MM.1S (cell line): ENCODE measurements at regions not wholly inside any gene's neighbourhood (a gene's known extent, or its start where the extent isn't known, plus 50 kb on each side); places are given as distances from the start of the nearest gene placed in this dataset.

Experiments used
- DNase-seq: peaks from one replicate; pipeline ENCODE4 v3.0.0-alpha.2; 2015
- H2AFZ ChIP-seq: fragments of 300-600 bp; sonication (generic); 2 replicates; pipeline ENCODE4 v1.6.0; 2016; ENCODE audit warnings: antibody characterized with exemption, low read length
- H3F3A ChIP-seq: fragments of 300-600 bp; sonication (generic); 2 replicates; pipeline ENCODE4 v1.6.1; 2016; ENCODE audit warnings: mild to moderate bottlenecking, antibody characterized with exemption, low read length, moderate library complexity, mixed read lengths; ENCODE audit not compliant: insufficient read depth
- H3K27ac ChIP-seq: fragments of 300-600 bp; sonication (generic); 2 replicates; pipeline ENCODE4 v1.5.1; 2016; ENCODE audit warnings: mild to moderate bottlenecking, low read length
- H3K27me3 ChIP-seq: fragments of 300-600 bp; sonication (generic); replicated peaks from 2 replicates; pipeline ENCODE4 v1.6.0; 2016; ENCODE audit warnings: low read length; ENCODE audit not compliant: insufficient read depth
- H3K36me3 ChIP-seq: fragments of 300-600 bp; sonication (generic); replicated peaks from 2 replicates; pipeline ENCODE4 v1.6.1; 2016; ENCODE audit warnings: mild to moderate bottlenecking, low read length, mixed read lengths; ENCODE audit not compliant: insufficient read depth
- H3K4me1 ChIP-seq: fragments of 300-600 bp; sonication (generic); 2 replicates; pipeline ENCODE4 v1.6.1; 2016; ENCODE audit warnings: low read length, mixed read lengths
- H3K4me2 ChIP-seq: fragments of 300-600 bp; sonication (generic); 2 replicates; pipeline ENCODE4 v1.6.0; 2016; ENCODE audit warnings: low read depth, low read length
- H3K4me3 ChIP-seq: fragments of 300-600 bp; sonication (generic); 2 replicates; pipeline ENCODE4 v1.5.1; 2016; ENCODE audit warnings: low read length, mixed read lengths
- H3K79me2 ChIP-seq: fragments of 300-600 bp; sonication (generic); 2 replicates; pipeline ENCODE4 v1.6.1; 2016; ENCODE audit warnings: mixed run types, low read length, mixed read lengths
- H3K9ac ChIP-seq: fragments of 300-600 bp; sonication (generic); 2 replicates; pipeline ENCODE4 v1.6.1; 2016; ENCODE audit warnings: low read length, mixed read lengths
- H3K9me2 ChIP-seq: fragments of 300-600 bp; sonication (generic); replicated peaks from 2 replicates; pipeline ENCODE4 v1.6.1; 2016; ENCODE audit warnings: mild to moderate bottlenecking, low read length, mixed read lengths; ENCODE audit not compliant: insufficient read depth
- H3K9me3 ChIP-seq: fragments of 300-600 bp; sonication (generic); replicated peaks from 2 replicates; pipeline ENCODE4 v1.6.1; 2016; ENCODE audit warnings: mild to moderate bottlenecking, low read length, mixed read lengths; ENCODE audit not compliant: insufficient read depth
- H4K20me1 ChIP-seq: fragments of 300-600 bp; sonication (generic); 2 replicates; pipeline ENCODE4 v1.6.1; 2016; ENCODE audit warnings: mild to moderate bottlenecking, low read length, moderate library complexity, mixed read lengths; ENCODE audit not compliant: insufficient read depth
- EZH2 ChIP-seq: fragments of 300-600 bp; sonication (generic); optimal IDR thresholded peaks from 2 replicates; pipeline ENCODE3; 2017; ENCODE audit warnings: low read depth, mild to moderate bottlenecking, antibody characterized with exemption, low read length, mixed read lengths
- EZH2phosphoT487 ChIP-seq: fragments of 300-600 bp; sonication (generic); IDR thresholded peaks from 2 replicates; pipeline ENCODE4 v1.6.1; 2018; ENCODE audit warnings: antibody characterized with exemption, low read length
- TF ChIP-seq, protein P1 (sequence below): fragments of 300-600 bp; sonication (generic); IDR thresholded peaks from 2 replicates; pipeline ENCODE4 v1.5.1; 2016; ENCODE audit warnings: antibody characterized with exemption, low read length, mixed read lengths

DNA sequence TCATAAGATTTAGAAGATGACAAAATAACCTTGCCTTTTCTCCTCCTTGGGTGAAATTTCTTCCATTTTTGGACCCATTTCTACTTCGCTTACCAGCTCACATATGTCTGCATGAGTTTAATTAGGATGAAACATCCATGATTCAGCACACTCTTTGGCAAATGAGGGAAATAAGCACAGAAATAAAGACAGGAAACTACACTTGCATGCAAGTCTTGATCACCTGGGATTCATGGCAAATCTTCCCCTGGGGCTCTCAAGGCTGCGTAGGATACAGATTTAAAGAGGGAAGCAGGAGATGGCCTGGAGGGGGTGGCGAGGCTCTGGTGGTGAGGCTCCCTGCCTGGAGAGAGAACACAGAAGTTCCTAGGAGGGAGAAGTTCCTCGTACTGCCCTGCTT lies 147.8 kb downstream of the EDN3 start:
- no peak overlapping the region for H3K9ac ChIP-seq
- no peaks in the 10 kb centered on the region for H3K9me2 ChIP-seq
- H3K36me3 ChIP-seq: no peaks in the 10 kb centered on the region
- peaks cover 96% of the 10 kb centered on the region for H3K27me3 ChIP-seq
- no peaks in the 10 kb centered on the region for H3F3A ChIP-seq
- no peaks in the 10 kb centered on the region for H3K4me1 ChIP-seq
- TF ChIP-seq, protein P1, sequence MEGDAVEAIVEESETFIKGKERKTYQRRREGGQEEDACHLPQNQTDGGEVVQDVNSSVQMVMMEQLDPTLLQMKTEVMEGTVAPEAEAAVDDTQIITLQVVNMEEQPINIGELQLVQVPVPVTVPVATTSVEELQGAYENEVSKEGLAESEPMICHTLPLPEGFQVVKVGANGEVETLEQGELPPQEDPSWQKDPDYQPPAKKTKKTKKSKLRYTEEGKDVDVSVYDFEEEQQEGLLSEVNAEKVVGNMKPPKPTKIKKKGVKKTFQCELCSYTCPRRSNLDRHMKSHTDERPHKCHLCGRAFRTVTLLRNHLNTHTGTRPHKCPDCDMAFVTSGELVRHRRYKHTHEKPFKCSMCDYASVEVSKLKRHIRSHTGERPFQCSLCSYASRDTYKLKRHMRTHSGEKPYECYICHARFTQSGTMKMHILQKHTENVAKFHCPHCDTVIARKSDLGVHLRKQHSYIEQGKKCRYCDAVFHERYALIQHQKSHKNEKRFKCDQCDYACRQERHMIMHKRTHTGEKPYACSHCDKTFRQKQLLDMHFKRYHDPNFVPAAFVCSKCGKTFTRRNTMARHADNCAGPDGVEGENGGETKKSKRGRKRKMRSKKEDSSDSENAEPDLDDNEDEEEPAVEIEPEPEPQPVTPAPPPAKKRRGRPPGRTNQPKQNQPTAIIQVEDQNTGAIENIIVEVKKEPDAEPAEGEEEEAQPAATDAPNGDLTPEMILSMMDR: no peak
- TF ChIP-seq EZH2 (no peak), EZH2phosphoT487 (no peak)
- H4K20me1 ChIP-seq: no peaks in the 10 kb centered on the region
- H3K27ac ChIP-seq: no peak overlapping the region
- H3K4me3 ChIP-seq: no peak overlapping the region
- no peaks in the 10 kb centered on the region for H3K79me2 ChIP-seq
- H3K4me2 ChIP-seq: no peak overlapping the region
- no peak overlapping the region for H2AFZ ChIP-seq
- DNase-seq: no peak
- no peaks in the 10 kb centered on the region for H3K9me3 ChIP-seq

DNA sequence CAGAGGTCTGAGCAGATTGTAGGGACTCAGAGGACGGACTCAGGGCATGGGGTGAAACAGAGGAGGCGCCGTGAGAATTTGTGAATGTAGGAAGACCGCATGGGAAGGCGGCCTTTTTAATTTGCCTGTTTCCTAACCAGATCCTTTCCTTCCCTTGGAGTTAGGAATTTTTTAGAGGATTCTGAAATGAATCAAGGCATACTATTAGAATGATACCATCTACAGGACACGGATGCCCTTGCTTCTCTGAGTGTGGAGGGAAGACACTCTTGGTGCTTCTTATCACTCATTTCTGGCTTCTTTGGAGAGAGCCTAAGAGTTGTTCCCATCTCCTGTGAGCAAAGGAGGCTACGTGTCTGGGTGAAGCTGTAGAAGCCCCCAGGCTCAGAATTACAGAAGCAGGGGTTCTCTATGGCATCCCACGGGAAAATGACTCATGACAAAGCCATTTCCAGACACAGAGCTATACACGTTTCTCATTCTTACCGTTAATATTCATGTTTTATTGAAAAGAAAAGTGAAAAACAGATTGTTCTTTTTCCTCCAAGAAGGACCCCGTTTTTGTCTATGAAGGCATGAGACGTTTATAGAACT lies 148.5 kb downstream of the EDN3 start:
- Histone ChIP-seq H3K4me1 (no peaks in the 10 kb centered on the region), H3K27me3 (peaks cover 97% of the 10 kb centered on the region), H3K4me2 (no peak overlapping the region), H4K20me1 (no peaks in the 10 kb centered on the region), H3K9me2 (no peaks in the 10 kb centered on the region), H3K36me3 (no peaks in the 10 kb centered on the region), H3K79me2 (no peaks in the 10 kb centered on the region), H3K27ac (no peak overlapping the region), H3K9me3 (no peaks in the 10 kb centered on the region), H2AFZ (no peak overlapping the region), H3K4me3 (no peak overlapping the region), H3K9ac (no peak overlapping the region), H3F3A (no peaks in the 10 kb centered on the region)
- DNase-seq: no peak
- TF ChIP-seq, protein P1: no peak
- TF ChIP-seq EZH2 (no peak), EZH2phosphoT487 (no peak)

DNA sequence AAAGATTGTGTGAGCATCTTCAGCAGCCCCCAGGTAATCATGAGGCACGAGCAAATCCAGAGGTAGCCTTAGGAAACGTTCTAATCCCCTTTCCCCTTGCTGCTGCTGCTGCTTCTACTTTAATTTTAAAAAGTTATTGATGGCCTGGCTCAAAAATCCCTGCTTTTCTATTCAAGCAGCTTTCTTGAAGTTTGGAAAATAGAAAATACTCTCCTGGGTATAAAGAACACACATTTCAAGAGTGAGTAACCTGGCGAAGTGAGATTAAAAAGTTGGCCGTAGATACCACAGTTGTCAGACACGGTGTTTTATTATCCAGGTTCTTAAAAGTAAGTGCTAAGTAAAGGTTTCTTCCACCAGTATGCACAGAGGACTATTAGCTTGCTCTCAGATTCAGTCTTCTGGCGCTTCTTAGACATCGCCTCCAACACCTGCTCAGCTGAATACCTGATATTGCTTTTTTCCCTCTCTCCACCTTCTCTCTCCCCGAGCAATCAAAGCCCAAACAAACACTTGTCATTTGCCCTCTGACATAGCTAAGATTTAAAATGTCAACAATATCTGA lies 150.7 kb downstream of the EDN3 start:
- Histone ChIP-seq H3K4me3 (no peak overlapping the region), H3K27me3 (peaks cover 85% of the 10 kb centered on the region), H3K36me3 (no peaks in the 10 kb centered on the region), H3K9me3 (no peaks in the 10 kb centered on the region), H3K27ac (no peak overlapping the region), H3K4me1 (no peaks in the 10 kb centered on the region), H3K79me2 (no peaks in the 10 kb centered on the region), H3K4me2 (no peak overlapping the region), H3K9ac (no peak overlapping the region), H4K20me1 (no peaks in the 10 kb centered on the region), H2AFZ (no peak overlapping the region), H3K9me2 (no peaks in the 10 kb centered on the region), H3F3A (no peaks in the 10 kb centered on the region)
- no peak for DNase-seq
- TF ChIP-seq EZH2phosphoT487 (no peak), EZH2 (no peak)
- TF ChIP-seq, protein P1: no peak
